ENCODE measurements at regions not wholly inside any gene's neighbourhood (a gene's known extent, or its start where the extent isn't known, plus 50 kb on each side); places are given as distances from the start of the nearest gene placed in this dataset.

GRCh38 chr18:51399491-51400122 is 202.1 kb upstream of the MEX3C start:
- DNase-seq (ENCODE audit: low spot score): no peak

DNA sequence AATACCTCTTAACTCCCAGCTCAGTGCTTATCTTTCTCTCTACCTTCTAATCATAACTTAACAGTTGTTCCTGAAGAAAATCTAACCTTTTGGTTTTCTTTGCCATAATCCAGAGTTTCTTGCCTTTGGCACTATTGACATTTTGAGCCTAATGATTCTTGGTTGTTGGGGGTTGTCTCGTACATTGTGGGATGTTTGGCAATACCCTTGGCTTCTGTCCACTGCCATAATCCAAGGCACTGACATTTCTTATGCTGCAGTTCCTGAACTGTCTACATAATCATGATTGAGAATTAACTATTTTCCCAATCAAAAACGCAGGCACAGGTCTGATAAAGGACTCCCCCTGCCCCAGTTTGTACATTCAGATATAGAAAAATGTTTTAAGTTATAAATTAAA is 203.2 kb upstream of the MEX3C start:
- no peak for DNase-seq (ENCODE audit: low spot score)

- DNase-seq (ENCODE audit: low spot score): no peak
Observed at GRCh38 chr18:51401912-51402311, 204.4 kb upstream of the MEX3C start.

DNA sequence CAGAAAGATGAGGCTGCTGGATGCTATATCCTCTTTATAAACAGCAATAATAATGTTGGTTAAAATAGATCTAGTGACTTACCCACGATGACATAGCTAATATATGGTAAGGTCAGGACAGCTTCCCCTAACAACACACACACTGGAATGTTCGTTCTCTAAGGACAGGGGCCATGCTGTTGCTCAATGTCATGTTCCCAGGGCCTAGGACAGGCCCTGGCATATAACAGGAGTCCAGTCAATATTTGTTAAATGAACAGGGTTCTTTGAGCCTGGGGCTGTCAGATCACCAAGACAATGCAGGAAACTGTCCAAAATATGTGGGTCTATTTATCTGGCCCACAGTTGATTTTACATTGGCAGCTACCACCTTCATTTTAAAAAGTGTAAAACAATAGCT is 207.1 kb upstream of the MEX3C start:
- no peak for DNase-seq (ENCODE audit: low spot score)

GRCh38 chr18:51405683-51406477 is 208.4 kb upstream of the MEX3C start:
- DNase-seq (ENCODE audit: low spot score): no peak

DNA sequence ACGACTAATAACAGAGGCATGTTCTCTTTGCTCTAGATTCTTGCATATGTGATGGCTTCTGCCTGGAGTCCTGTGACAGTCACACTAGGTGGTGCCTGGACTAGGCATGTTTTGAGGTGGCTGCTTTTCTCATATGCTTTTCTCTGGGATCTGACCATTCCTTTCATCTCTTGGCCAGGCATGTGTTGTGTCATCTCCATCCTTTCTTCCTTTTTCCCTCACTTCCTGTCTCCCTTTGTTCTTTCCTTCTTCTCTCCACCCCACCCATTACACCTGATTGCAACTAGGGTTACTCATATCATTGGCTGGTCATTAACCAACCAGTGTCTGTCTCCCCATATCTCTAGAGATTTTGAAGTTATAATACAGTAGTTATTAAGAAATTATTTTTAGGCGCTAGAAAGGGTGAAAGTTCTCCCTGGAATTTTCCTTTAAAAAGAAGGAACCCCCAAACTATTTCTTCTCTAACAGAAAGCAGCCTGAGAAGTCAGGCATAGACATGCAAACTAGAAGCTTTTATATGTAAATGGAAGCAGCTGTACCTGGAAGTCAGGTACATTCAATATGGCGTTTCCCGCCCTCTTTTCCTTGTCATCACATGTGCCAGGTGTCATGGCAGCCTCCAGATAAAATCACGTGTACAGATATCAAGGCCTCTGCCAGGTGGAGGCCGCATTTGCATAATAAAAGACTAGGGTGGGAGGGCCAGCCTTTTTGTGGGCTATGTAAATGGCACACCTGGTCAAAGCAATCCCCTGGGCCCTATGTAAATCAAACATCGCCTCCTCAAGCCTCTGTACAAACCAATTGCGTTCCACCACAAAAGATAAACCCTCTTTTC is 220.4 kb upstream of the MEX3C start:
- DNase-seq (ENCODE audit: low spot score): no peak

DNA sequence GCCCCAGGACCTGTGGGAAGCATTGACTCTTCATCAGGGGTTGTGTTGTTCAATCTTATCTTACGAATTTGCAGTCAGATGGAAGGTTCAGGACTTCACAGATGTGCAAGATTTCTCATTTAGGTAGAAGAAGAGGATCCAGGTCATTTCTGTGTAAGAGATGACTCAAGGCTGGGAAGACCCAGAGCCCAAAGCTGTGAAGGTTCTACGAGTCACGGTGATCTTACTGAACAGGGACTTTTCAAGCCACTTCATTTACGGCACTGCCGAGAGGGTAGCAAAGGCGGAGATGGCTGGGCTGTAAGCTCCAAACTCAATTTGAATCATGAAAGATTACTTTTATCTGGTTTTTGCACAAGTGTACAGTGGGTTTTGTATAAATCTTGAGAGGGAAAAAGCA is 228.0 kb upstream of the MEX3C start:
- no peak for DNase-seq (ENCODE audit: low spot score)

GRCh38 chr18:51425889-51426288 is 228.4 kb upstream of the MEX3C start:
- no peak for DNase-seq (ENCODE audit: low spot score)

DNA sequence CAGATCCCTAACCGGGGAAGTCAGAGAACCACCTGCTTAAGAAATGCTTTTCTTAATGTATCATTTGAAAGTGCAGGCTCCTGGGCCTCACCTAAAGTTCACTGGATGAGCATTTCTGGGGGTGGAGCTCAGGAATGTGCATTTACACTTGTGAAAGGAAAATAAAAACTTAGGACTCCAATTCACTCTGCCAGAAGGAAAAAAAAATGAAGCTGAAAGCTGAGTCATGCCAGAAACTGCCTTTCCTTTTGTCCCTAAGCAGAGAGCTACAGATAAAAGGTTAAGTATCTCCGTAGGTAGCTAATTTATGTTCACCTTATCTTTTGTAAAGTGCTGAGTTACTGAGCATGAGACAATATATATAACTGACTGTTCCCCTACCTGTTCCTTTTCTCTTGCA is 229.5 kb upstream of the MEX3C start:
- no peak for DNase-seq (ENCODE audit: low spot score)

DNA sequence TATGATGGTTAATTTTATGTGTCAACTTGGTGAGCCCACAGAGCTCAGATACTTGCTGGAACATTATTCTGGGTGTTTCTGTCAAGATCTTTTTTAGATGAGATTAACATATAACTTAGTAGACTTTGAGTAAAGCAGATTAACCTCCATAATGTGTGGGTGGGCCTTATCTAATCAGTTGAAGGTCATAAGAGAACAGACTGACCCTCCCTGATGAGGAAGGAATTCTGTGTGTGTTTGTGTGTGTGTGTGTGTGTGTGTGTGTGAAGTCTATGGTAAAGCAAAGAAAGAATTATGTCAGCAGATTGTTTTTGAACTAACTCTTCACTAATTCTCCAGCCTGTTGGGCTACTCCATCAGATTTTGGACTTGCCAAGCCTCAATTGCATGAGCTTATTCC is 232.2 kb upstream of the MEX3C start:
- no peak for DNase-seq (ENCODE audit: low spot score)

- DNase-seq (ENCODE audit: low spot score): no peak
Observed at GRCh38 chr18:51430538-51430937, 233.1 kb upstream of the MEX3C start.

- no peak for DNase-seq (ENCODE audit: low spot score)
Observed at GRCh38 chr18:51433296-51433695, 235.8 kb upstream of the MEX3C start.

DNA sequence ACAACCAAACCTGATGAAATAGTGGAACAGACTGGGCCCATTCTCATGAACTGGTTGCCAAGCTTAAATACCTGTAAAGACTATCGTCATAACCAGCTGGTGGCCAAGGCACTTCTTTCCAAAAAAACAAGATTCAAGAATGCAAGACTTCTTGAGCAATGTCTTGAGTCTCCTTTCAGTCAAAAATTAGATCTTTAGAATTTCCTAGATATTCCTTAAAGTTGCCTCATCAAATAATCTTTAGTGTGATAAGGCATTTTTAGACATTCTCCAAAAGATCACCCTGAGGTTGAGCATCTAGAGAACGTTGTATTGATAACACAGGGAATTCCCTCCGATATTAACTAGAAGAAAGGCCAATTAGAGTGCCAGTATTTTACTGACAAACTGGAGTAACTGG is 236.4 kb upstream of the MEX3C start:
- DNase-seq (ENCODE audit: low spot score): no peak

DNA sequence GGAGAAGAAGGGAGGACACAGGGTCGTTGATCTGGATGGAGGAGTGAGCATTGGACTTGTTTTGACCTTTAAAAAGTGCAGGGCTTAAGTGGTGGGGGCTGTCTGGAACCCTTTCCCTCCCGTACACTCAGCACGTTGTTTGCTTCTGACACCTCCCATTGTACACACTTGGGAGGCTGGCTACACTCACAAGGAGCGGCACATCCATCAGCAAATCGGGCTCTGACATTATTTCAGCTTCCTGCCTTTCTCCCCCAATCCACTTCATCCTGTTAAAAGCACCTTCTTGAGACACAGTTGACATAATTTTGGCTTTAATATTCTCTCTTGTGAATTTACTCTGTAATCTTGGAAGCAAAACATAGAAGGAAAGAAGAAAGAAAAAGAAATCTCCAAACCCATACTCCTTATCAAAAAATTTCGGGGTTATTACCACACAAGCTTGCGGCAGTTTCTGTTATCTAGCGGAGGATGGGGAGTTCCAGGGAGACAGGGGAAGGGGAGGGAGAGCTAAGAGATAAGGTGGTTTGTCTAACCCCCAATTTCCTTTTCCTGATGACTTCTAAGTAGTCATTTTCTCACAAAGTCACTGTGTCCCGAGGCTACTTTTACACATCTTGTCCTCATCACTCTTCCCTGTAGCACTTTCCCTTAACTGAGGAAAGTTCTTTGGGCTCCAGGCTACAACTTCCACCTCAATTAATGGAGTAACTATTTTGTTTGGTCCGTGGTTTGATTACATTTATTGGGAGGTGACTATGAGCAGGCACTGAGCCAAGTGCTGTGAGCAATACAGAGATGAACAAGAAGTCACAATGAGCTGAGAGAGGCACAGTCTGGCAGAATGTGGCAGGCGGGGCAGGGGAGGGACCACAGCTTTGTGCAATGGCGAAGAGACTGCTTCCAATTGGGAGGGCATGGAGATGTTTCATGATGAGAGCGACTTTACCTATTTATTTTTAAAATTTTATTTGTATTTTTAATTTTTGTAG is 240.1 kb upstream of the MEX3C start:
- DNase-seq (ENCODE audit: low spot score): no peak

- no peak for DNase-seq (ENCODE audit: low spot score)
Observed at GRCh38 chr18:51438797-51439350, 241.4 kb upstream of the MEX3C start.

- DNase-seq (ENCODE audit: low spot score): no peak
Observed at GRCh38 chr18:51442012-51442411, 244.5 kb upstream of the MEX3C start.

GRCh38 chr18:51446571-51447210 is 249.2 kb upstream of the MEX3C start:
- DNase-seq (ENCODE audit: low spot score): no peak

- no peak for DNase-seq (ENCODE audit: low spot score)
Observed at GRCh38 chr18:51447351-51448342, 250.2 kb upstream of the MEX3C start.

GRCh38 chr18:51448949-51449348 is 251.5 kb upstream of the MEX3C start:
- no peak for DNase-seq (ENCODE audit: low spot score)

DNA sequence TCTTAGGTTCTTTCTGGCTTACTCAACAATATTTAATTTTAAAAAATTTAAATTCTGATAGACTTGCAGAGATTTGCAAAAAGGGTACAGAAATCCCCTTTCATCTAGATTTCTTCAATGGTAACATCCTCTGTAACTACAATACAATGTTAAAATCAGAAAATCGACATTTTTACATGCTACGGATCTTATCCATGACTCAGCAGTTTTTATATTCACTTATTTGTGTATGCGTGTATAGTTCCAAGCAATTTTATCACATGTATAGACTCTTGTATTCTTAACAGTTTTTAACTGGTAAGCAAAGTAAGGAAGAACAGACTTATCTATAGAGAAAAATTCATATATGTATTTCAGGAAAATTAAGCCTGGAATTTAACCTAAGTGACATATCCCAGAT is 256.1 kb upstream of the MEX3C start:
- no peak for DNase-seq (ENCODE audit: low spot score)

Data from hematopoietic multipotent progenitor cell treated with erythropoietin and hydrocortisone succinate and interleukin-3 and kit ligand, for 17 days (in vitro differentiated cells).